GM19035 (cell line): ENCODE measurements at regions not wholly inside any gene's neighbourhood (a gene's known extent, or its start where the extent isn't known, plus 50 kb on each side); places are given as distances from the start of the nearest gene placed in this dataset.
"Not testable (repeated sequence)": the region's sequence is repeated elsewhere in the genome, so short reads cannot be mapped to it uniquely, and the experiment has no call there.

Experiments
- ATAC-seq: cut with Tn5 transposase; IDR thresholded peaks from one replicate; pipeline ENCODE4 v1.9.1; 2021; ENCODE audit not compliant: unreplicated experiment

DNA sequence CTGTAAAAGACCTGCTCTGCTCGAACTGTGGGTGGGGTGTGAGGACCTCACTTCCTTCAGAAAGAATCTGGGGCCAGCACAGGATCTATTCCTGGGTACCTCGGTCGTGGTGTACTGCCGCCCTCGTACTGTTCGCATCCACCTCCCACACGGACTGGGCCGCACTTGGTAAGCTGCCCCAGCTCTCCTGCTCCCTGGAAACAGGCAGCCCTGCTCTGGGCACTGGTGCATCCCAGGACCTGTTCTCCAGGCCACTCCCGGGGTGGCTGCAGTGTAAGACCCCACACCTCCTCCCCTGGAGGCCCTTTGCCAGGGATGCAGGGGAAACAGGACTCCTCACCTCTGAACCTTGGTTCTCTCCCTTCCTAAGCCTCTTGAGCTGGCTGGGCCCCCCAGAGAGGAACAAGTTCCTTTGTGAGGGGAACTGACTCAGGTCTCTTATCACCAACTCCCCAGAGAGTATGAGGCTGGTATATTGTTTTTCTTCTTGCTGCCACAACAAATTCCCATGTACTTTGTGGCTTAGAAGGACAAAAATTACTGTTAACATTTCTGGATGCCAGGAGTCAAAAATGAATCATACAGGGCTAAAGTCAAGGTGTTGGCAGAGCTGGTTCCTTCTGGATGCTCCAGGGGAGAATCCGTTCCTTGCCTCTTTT is 276.5 kb downstream of the NUAK1 start:
- no peak for ATAC-seq

GRCh38 chr12:105864316-105864715 is 274.4 kb downstream of the NUAK1 start:
- ATAC-seq: no peak

DNA sequence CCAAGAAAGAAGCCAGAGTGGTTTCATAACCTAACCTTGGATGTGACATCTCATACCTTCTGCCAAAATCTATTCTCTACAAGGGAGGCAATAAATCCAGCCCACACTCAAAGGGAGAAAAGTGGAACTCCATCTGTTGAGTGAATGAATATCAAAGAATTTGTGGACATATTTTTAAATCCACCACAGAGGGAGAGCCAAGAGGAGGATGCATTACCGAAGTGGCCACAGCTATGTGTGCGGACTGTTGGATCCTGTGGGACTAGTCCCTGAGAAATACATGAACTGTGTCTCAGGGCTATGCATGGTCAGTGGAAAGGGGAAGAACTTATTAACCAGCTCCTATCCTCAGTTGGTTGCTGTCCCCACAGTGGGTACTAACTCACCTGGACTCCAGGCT is 273.9 kb downstream of the NUAK1 start:
- no peak for ATAC-seq

DNA sequence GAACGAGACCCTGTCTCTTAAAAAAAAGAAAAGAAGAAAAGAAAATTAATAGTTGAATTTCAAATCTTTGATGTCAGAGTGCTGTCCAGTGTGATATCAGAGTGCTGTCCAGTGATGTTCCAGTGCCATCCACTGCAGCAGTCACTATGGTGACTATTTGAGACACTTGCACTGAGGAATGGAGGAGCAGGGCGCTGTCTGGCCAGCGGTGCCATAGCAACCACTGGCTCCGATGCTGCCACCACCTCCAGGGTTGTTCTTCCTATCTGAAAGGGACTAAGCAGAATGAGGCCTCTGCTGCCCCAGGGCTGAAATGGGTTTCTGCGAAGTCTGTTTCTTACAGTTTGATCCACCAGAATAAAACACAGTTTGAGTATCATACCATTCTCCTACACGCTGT is 272.9 kb downstream of the NUAK1 start:
- ATAC-seq: no peak

GRCh38 chr12:105874121-105874520 is 264.6 kb downstream of the NUAK1 start:
- no peak for ATAC-seq

GRCh38 chr12:105876396-105876927 is 262.3 kb downstream of the NUAK1 start:
- no peak for ATAC-seq

DNA sequence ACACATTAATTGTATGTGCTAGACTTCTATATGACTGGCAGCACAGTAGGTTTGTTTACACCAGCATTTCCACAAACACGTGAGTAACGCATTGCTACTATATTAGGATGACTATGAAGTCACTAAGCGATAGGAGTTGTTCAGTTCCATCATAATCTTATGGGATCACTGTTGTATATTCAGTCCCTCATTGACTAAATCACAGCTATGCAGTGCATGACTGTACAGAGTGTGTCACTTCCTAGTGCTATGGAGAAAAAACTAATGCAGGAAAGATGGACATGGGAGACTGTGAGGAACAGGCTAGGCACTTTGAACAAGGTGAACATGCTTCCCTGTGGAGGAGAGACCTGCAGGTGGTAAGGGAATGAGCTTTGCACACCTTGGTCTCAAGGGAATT is 259.8 kb downstream of the NUAK1 start:
- no peak for ATAC-seq

GRCh38 chr12:105880824-105881388 is 257.8 kb downstream of the NUAK1 start:
- ATAC-seq: no peak

DNA sequence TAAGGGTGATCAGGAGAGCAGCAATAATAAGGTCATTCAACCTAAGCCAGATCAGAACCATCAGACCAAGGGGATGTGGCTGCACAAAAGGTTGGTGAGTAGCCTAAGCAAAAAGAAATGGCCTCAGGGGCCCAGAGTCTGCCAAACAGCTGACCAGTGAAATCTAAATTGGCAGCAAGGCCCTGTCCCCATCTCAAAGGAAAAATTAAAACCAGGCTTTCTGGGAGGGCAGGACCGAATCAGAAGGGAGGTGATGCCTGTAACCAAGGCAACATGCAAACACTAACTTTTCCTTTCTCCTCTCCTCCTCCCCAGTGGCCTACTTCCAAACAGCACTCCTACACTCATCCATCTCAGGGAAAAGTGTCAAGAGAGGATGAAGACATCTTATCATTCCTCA is 256.4 kb downstream of the NUAK1 start:
- ATAC-seq: no peak

GRCh38 chr12:105887131-105887530 is 251.6 kb downstream of the NUAK1 start:
- ATAC-seq: no peak

DNA sequence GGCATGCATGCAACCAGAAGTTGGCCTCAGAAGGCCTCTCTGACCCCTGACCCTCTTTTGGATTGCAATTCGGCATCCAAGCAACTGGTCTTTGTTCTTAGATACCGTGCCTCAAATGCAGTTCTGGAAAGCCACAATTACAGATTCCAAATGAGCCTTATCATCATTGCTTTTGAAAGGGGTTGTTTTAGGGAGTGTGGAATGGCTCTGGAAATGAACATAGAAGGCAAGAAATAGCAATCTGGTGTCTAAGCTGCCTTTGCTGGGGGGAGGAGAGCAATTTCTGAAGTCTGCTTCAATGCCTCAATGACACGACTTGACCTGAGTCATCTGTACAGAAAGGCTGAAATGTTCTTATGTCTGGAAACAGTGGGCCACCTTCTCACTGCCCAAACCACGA is 250.1 kb downstream of the NUAK1 start:
- no peak for ATAC-seq

- ATAC-seq: no peak
Measured at GRCh38 chr12:105892362-105892910, 246.3 kb downstream of the NUAK1 start.

- not testable (repeated sequence) for ATAC-seq
Measured at GRCh38 chr12:105895197-105895832, 243.4 kb downstream of the NUAK1 start.

DNA sequence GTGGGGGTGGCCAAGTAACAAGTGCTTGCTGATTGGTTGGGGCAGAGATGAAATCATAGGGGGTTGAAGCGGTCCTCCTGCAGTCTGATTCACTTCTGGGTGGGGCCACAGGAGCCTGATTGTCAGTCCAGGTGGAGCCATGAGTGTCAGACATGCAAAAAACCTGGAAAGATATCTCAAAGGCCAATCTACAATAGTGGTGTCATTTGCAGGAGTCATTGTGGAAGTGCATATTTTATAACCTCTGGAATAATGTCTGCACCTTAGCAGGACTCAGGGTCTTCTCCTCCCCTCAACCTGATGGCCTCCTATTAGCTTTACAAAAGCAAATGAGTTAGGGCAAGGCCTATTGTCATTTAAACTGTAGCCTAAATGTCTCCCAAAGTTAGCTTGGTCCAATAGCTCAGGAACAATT is 241.4 kb downstream of the NUAK1 start:
- ATAC-seq: no peak

- ATAC-seq: not testable (repeated sequence)
Measured at GRCh38 chr12:105898271-105898670, 240.5 kb downstream of the NUAK1 start.

DNA sequence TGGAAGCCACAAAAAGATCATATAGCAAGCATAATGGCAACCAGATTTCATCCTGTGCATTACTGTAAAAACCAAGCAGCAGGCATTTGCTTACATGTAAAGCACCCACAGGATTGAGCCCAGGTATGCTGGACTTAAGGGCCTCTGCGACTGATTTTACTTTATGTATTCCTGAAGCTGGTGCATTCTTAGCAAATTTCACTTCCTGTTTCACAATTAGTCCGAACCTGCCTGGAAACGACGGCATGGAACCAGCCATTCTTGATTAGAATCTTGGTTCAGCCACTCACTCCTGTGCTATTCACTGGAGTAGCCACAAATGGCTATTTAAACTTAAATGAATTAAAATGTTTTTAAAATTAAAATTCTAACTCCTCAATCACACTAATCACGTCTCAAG is 239.2 kb downstream of the NUAK1 start:
- ATAC-seq: no peak

GRCh38 chr12:105906561-105906960 is 232.2 kb downstream of the NUAK1 start:
- ATAC-seq: no peak

DNA sequence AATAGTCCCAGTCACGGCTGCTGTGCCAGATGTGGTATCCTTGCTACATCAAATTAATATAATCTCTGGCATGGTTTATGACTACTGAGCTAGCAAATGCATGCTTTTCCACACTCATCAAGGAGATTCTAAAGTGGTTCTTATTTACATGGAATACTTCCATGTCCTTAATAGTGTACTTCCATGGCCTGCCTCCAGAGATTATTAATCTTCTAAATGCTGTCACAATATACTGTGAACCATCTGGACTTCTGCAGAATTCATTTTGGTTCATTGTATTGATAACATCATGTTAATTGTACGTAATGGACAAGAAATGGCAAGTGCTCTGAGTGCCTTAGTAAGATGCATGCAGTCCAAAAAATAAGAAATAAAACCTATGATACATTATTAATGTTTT is 230.8 kb downstream of the NUAK1 start:
- ATAC-seq: no peak

DNA sequence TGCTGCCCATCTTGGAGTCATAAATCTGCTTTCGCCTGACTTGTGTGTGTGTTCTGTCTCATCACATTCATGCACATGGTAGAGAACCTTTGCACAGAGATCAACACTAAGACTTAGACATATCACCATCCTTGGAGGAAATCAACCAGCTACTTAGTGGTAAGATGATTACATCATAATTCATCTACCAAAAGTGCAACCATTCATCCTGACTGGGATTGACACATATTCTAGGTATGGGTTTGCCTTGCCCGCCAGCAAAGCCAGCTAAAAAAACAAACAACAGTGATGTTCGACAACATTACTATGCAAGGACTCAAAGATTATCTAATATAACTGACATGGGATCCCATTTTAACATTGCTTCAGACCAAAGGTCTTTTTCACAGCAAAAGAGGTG is 228.7 kb downstream of the NUAK1 start:
- ATAC-seq: no peak

DNA sequence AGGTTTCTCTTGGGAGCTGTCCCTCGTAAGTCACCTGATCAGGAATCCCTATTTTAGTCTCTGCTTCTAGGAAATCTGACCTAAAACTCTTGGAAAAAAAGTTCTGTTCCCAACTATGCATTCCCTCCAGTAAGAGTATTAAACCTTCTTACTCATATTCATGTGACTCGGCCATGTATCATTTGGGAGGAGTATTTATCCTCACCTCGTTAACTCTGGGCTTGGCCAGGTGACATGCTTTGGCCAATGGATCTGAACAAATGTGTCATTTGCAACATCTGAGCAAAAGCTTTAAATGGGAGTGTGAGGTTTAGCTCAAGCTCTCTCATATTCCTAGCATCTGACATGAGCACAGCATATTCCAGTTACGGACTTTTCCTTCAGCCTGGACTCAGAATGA is 226.8 kb downstream of the NUAK1 start:
- no peak for ATAC-seq

DNA sequence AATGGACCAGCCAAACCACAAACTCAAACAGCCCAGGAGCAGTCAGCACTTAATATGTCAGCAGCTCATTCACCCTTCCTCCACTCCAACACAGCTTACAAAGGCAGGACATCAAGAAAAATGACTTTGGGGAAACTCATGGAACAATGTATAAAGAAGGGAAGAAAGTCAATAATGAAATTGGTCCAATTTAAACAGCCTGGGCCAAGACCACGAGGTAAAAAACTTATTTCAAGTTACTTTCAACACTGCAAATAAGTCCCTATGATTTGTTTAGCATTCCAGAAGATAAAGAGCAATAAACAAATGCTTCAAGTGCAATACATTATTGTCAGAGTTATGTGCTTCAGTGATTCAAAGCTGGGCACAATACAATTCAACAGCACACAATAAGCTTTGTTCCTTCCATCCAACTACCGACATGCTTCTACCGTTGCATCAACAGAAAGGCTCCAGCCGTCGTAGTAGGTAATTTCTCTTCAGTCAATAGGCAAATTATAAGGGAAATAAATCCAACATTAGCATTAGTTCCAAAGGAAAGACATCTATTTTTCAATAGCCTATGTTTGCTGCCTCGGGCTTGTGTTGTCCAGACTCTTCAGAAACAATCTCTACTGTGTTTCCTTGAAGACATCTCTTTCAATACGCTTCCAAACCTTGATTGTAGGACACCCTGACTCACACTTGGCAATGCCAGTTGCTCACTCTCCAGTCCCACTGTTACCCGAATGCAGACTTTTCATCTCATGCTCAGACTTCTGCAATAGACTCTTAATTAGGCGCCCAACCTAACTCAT is 225.7 kb downstream of the NUAK1 start:
- no peak for ATAC-seq
